Dendritic cell treated with granulocyte-macrophage colony-stimulating factor and Interleukin-4, amounts not matched to agents 40 ng/mL and 50 ng/mL, for 4 days (primary cell): ENCODE measurements at regions not wholly inside any gene's neighbourhood (a gene's known extent, or its start where the extent isn't known, plus 50 kb on each side); places are given as distances from the start of the nearest gene placed in this dataset.

Experiments
- H3K27ac Mint-ChIP-seq: one replicate; pipeline ENCODE4 v1.8.0; 2022; ENCODE audit warnings: mild to moderate bottlenecking, mixed read lengths
- H3K27me3 Mint-ChIP-seq: one replicate; pipeline ENCODE4 v1.8.0; 2022; ENCODE audit warnings: mild to moderate bottlenecking, mixed read lengths
- H3K36me3 Mint-ChIP-seq: one replicate; pipeline ENCODE4 v1.8.0; 2022; ENCODE audit warnings: low read depth, mixed read lengths
- H3K4me1 Mint-ChIP-seq: one replicate; pipeline ENCODE4 v1.8.0; 2022; ENCODE audit warnings: low read depth, mixed read lengths
- H3K4me3 Mint-ChIP-seq: one replicate; pipeline ENCODE4 v1.8.0; 2022; ENCODE audit warnings: mild to moderate bottlenecking, moderate library complexity, mixed read lengths
- H3K9me3 Mint-ChIP-seq: one replicate; pipeline ENCODE4 v1.8.0; 2022; ENCODE audit warnings: mixed read lengths
- intact Hi-C: fragments of 100-400 bp; cut with micrococcal nuclease; formaldehyde crosslinking; loops from one replicate; pipeline ENCODE4 v1.15.0; 2022

DNA sequence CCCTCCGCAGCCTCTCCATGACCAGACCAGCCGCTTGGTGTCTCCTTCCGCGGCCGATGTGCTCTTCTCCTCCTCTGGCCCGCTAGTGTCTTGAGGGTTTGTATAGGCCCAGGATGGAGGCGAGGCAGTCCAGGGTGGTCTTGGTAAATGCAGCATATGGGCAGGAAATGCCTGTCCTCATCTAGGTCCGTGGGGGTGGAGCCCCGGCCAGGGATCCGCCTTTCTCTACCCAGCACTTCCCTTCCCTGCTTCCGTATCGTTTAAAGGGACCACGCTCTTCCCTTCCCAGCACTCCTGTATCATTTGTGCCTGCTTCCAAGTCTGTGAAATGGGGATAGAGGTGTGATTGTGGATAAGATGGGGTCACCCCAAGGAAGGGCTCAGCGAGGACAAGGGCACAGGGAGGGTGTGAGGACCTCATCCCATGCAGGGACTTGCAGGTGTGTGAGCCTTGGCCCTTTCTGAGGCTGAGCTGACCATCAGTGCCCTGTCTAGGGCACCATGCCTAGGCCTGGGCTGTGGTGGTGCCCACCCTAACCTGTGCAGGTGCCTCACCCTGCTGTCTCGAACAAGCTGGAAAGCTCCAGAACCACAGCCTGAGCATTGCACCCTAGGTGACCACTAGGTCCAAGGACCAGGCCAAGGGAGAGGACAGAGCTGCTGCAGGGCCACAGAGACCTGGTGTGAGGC, 326.8 kb upstream of the RTL1 start:
- intact Hi-C loops: no loop called here
- Mint-ChIP-seq H3K36me3 (no peaks in the 10 kb centered on the region), H3K27me3 (peaks cover 6% of the 10 kb centered on the region), H3K27ac (no peak overlapping the region), H3K4me1 (no peaks in the 10 kb centered on the region), H3K9me3 (no peaks in the 10 kb centered on the region), H3K4me3 (no peak overlapping the region)

DNA sequence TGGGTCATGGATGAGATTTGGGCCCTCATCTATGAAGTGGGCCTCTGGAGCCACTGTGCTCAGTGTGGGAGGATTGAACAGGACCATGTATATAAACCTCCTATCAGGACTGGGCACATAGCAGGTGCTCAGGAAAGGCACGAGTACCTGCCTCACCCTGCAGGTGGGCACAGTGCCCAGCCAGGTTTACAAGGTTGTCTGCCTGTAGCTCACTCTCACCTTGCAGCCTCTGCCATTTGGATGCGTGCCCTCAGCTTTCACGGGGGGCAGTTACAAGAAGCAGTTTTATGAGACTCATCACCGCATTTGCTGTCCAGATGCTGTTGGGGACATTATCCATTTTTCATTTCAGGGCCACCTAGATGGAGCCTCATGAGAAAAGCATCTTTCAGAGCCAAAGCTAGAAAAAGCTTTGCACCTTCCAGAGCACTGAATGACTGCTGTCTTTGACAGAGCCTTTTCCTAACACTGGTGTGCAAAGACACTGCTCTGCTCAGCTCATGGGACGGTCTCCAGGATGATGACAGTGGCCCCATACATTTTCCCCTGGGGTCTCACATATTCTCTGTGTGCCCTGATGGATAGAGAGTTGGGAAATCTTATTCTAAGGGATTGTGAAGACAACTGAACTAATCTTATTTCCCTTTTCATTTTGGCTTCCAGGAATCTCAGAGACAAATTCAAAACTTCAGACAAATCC, 327.5 kb upstream of the RTL1 start:
- Mint-ChIP-seq H3K27me3 (peaks cover 6% of the 10 kb centered on the region), H3K4me1 (no peaks in the 10 kb centered on the region), H3K27ac (no peak overlapping the region), H3K36me3 (no peaks in the 10 kb centered on the region), H3K9me3 (no peaks in the 10 kb centered on the region), H3K4me3 (no peak overlapping the region)
- intact Hi-C loops: no loop called here

GRCh38 chr14:101231828-101232227, 328.3 kb upstream of the RTL1 start:
- Mint-ChIP-seq H3K27ac (no peak overlapping the region), H3K9me3 (no peaks in the 10 kb centered on the region), H3K36me3 (no peaks in the 10 kb centered on the region), H3K4me3 (no peak overlapping the region), H3K27me3 (peaks cover 6% of the 10 kb centered on the region), H3K4me1 (no peaks in the 10 kb centered on the region)
- intact Hi-C loops: no loop called here

GRCh38 chr14:101232340-101233020, 328.8 kb upstream of the DIO3 start:
- Mint-ChIP-seq H3K4me1 (no peaks in the 10 kb centered on the region), H3K27me3 (peaks cover 6% of the 10 kb centered on the region), H3K27ac (no peak overlapping the region), H3K9me3 (no peaks in the 10 kb centered on the region), H3K36me3 (no peaks in the 10 kb centered on the region), H3K4me3 (no peak overlapping the region)
- intact Hi-C loops: no loop called here

DNA sequence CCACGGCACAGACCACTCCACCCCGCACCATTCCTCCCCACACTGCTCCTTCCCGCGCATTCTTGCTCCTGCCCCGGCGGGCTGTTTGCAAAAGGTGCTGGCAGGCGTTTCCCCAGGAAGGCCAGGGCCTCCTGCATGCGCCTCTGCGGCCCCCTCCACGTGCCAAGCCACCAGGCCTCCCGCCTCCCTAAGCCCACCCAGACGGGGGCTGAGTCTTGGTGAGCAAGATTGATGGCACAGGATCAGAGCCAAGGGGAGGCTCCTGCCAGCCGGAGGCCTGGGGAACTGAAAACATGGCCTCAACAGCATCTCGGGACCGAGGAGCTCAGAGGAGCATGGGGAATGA, 328.3 kb upstream of the DIO3 start:
- no peaks in the 10 kb centered on the region for H3K36me3 Mint-ChIP-seq
- peaks cover 6% of the 10 kb centered on the region for H3K27me3 Mint-ChIP-seq
- no peak overlapping the region for H3K4me3 Mint-ChIP-seq
- H3K9me3 Mint-ChIP-seq: no peaks in the 10 kb centered on the region
- intact Hi-C loops: no loop called here
- H3K27ac Mint-ChIP-seq: no peak overlapping the region
- no peaks in the 10 kb centered on the region for H3K4me1 Mint-ChIP-seq

DNA sequence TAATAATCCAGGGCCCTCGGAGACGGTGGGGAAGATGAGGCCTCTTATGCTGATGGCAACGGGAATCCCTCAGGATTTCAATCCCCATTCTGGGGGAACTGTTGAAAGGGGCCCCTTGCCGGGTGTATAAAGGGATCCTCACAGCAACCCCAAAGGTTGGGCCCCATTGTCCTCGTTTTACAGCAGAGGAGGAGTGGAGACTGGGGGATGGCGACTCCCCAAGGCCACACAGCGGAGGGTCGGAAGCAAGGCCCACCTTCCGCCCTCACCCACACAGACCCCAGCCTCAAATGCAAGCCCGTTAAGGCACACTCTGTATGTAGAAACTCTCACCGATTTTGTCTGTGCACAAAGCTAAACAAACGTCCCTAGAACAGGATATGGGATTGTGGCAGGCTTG, 327.9 kb upstream of the DIO3 start:
- no peaks in the 10 kb centered on the region for H3K4me1 Mint-ChIP-seq
- H3K27ac Mint-ChIP-seq: no peak overlapping the region
- peaks cover 6% of the 10 kb centered on the region for H3K27me3 Mint-ChIP-seq
- intact Hi-C loops: no loop called here
- H3K9me3 Mint-ChIP-seq: no peaks in the 10 kb centered on the region
- H3K36me3 Mint-ChIP-seq: no peaks in the 10 kb centered on the region
- H3K4me3 Mint-ChIP-seq: no peak overlapping the region

- Mint-ChIP-seq H3K9me3 (no peaks in the 10 kb centered on the region), H3K4me3 (no peak overlapping the region), H3K4me1 (no peaks in the 10 kb centered on the region), H3K27me3 (peaks cover 6% of the 10 kb centered on the region), H3K27ac (no peak overlapping the region), H3K36me3 (no peaks in the 10 kb centered on the region)
- intact Hi-C loops: no loop called here
These were observed 327.5 kb upstream of the DIO3 start for GRCh38 chr14:101233808-101234207.

DNA sequence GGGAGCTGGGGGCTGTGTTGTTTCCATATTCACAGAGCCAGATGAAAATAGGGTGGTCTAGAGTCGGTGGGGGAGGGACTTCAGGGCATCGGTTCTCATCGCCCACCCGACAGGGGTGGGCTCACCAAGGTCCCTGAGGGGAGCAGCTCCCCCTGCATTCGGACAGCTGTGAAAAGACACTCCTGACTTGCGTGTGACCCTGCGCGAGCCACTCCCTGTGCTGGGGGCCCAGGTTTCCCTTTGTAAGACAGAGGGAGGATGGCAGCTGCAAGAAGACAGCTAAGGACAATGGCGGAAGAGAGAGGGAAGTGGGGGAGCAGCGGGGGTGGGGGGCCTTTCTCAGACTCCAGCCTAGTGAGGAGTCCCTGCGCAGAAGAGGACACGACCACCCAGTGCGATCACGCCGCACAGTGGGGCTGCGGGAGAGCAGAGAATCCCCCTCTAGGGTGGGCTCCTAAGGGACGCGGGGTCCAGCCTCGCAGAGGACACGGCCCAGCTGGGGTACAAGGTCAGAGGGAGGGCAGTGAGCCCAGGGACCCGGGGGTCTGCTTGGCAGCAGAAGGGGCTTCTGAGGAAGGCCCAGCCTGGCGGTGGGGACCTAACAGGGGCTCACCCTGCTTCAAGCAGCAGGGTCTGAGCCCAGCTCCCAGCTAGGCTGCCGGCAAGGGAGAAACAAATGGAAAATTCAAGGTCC, 326.9 kb upstream of the DIO3 start:
- Mint-ChIP-seq H3K27me3 (peaks cover 6% of the 10 kb centered on the region), H3K4me1 (no peaks in the 10 kb centered on the region), H3K27ac (no peak overlapping the region), H3K36me3 (no peaks in the 10 kb centered on the region), H3K9me3 (no peaks in the 10 kb centered on the region), H3K4me3 (no peak overlapping the region)
- intact Hi-C loops: no loop called here

GRCh38 chr14:101234999-101235334, 326.3 kb upstream of the DIO3 start:
- intact Hi-C loops: loop anchor here (1.0 kb wide), 1 partner anchor 384 kb away; no protein-coding TSS in a partner anchor
- no peaks in the 10 kb centered on the region for H3K9me3 Mint-ChIP-seq
- H3K4me1 Mint-ChIP-seq: no peaks in the 10 kb centered on the region
- H3K4me3 Mint-ChIP-seq: no peak overlapping the region
- H3K27ac Mint-ChIP-seq: no peak overlapping the region
- H3K36me3 Mint-ChIP-seq: no peaks in the 10 kb centered on the region
- peaks cover 6% of the 10 kb centered on the region for H3K27me3 Mint-ChIP-seq

DNA sequence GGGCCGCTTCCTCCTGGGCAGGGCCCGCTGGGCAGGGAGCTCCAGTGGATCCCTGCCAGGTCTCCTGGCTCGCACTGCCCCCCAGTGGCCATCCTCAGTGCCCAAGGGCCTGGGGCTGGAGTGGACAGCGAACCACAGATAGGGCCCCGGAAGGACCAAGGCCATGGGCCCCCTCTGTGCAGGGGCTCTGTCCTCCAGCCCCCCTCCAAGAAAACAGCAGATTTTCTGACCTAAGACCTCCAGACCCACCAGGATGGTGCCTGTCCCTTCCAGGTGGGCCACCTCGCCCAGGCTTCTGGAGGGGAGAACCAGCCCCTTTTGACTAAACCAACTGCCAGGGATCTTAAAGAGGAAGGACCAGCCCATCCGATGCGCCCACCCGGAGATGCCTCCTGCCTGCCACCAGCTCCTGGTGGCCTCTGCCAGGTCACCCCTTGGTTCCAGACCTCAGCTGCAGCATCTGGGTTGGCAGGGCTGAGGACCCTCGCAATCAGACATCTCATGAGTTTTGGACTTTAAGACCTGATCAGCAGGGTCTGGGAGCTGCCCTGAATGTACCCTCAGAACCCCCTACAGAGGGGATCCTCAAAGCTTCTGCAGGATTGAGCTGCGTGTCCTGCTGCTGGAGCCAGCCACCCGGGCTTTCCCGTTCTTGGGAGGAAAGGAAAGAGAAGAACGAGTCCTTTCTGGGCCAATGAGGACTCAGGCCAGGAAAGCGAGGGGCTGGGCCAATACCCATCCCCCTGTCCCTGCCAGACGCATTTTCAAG, 325.8 kb upstream of the DIO3 start:
- Mint-ChIP-seq H3K27me3 (peaks cover 6% of the 10 kb centered on the region), H3K9me3 (no peaks in the 10 kb centered on the region), H3K27ac (no peak overlapping the region), H3K4me1 (no peaks in the 10 kb centered on the region), H3K36me3 (no peaks in the 10 kb centered on the region), H3K4me3 (no peak overlapping the region)
- intact Hi-C loops: loop anchor here (1.0 kb wide), 1 partner anchor 384 kb away; no protein-coding TSS in a partner anchor

GRCh38 chr14:101236496-101237251, 324.6 kb upstream of the DIO3 start:
- intact Hi-C loops: no loop called here
- Mint-ChIP-seq H3K27ac (no peak overlapping the region), H3K4me1 (no peaks in the 10 kb centered on the region), H3K4me3 (no peak overlapping the region), H3K9me3 (peaks cover 6% of the 10 kb centered on the region), H3K27me3 (peaks cover 6% of the 10 kb centered on the region), H3K36me3 (no peaks in the 10 kb centered on the region)

- no peak overlapping the region for H3K27ac Mint-ChIP-seq
- no peaks in the 10 kb centered on the region for H3K36me3 Mint-ChIP-seq
- intact Hi-C loops: no loop called here
- peaks cover 6% of the 10 kb centered on the region for H3K27me3 Mint-ChIP-seq
- H3K4me3 Mint-ChIP-seq: no peak overlapping the region
- no peaks in the 10 kb centered on the region for H3K4me1 Mint-ChIP-seq
- H3K9me3 Mint-ChIP-seq: peaks cover 6% of the 10 kb centered on the region
These were observed 324.1 kb upstream of the DIO3 start for GRCh38 chr14:101237252-101237616.

GRCh38 chr14:101239065-101239464, 322.2 kb upstream of the DIO3 start:
- Mint-ChIP-seq H3K9me3 (peaks cover 6% of the 10 kb centered on the region), H3K4me3 (no peak overlapping the region), H3K36me3 (no peaks in the 10 kb centered on the region), H3K4me1 (no peaks in the 10 kb centered on the region), H3K27ac (no peak overlapping the region), H3K27me3 (peaks cover 3% of the 10 kb centered on the region)
- intact Hi-C loops: no loop called here
